Endothelial cell of umbilical vein (primary cell): ENCODE measurements at regions not wholly inside any gene's neighbourhood (a gene's known extent, or its start where the extent isn't known, plus 50 kb on each side); places are given as distances from the start of the nearest gene placed in this dataset.

Experiments used
- BruUV-seq: library from RNA; stranded (reverse); fragments of 400-500 nt; replicated peaks from 2 replicates; lab custom pipeline; 2021; lab: Mats Ljungman, UMichigan
- CTCF ChIA-PET: fragments of 300-600, 350-600 bp; sonication (Branson Sonifier 250); formaldehyde crosslinking; loops from one replicate; lab custom pipeline; 2021; ENCODE audit warnings: antibody characterized with exemption, inconsistent platforms; lab: Charles Lee
- POLR2A ChIA-PET: fragments of 300-600, 350-600 bp; sonication (Branson Sonifier 250); formaldehyde crosslinking; loops from one replicate; lab custom pipeline; 2021; ENCODE audit warnings: antibody characterized with exemption, inconsistent platforms; lab: Charles Lee
- DNase-seq: peaks from one replicate; pipeline ENCODE4 v3.0.0-alpha.2; 2011; ENCODE audit warnings: low read depth, low spot score
- FAIRE-seq: peaks from 2 replicates; lab custom pipeline; 2011; peaks lifted over from hg19 to GRCh38; lab: Jason Lieb, UNC
- H2AFZ ChIP-seq: 2 replicates; pipeline ENCODE4 v1.6.0; 2012; ENCODE audit warnings: low read depth, low read length, control low read depth, inconsistent platforms
- H3K27ac ChIP-seq: 2 replicates; pipeline ENCODE4 v1.5.1; 2011; ENCODE audit warnings: low read depth, mild to moderate bottlenecking, control low read depth, low read length, moderate library complexity; ENCODE audit not compliant: insufficient read depth
- H3K27me3 ChIP-seq, 2 experiments: 2 replicates each; pipeline versions ENCODE4 v1.6.0 to v1.6.1; 2011; ENCODE audit warnings: low read length in 2 of 2, mixed read lengths in 1 of 2; ENCODE audit not compliant: control insufficient read depth in 2 of 2, insufficient read depth in 2 of 2
- H3K36me3 ChIP-seq, 2 experiments: 2 replicates in 1 of 2; 3 replicates in 1 of 2; pipeline ENCODE4 v1.5.1; 2011; ENCODE audit warnings: low read length in 2 of 2, mild to moderate bottlenecking in 1 of 2, moderate library complexity in 1 of 2; ENCODE audit not compliant: control insufficient read depth in 2 of 2, insufficient read depth in 2 of 2; ENCODE audit errors: extremely low read depth in 1 of 2
- H3K4me1 ChIP-seq: 3 replicates; pipeline ENCODE4 v1.5.1; 2011; ENCODE audit warnings: mild to moderate bottlenecking, low read length; ENCODE audit not compliant: control insufficient read depth, insufficient read depth; ENCODE audit errors: extremely low read depth
- H3K4me2 ChIP-seq: 2 replicates; pipeline ENCODE4 v1.6.1; 2011; ENCODE audit warnings: low read length, control low read depth, mixed read lengths; ENCODE audit not compliant: insufficient read depth
- H3K4me3 ChIP-seq, 3 experiments: fragments of 200-600 bp in 1 of 3; sonication (generic), shearing (Covaris generic) in 1 of 3; replicated peaks in 1 of 3; 2 replicates each; pipeline ENCODE4 v1.5.1; 2011 to 2016; ENCODE audit warnings: control low read depth in 3 of 3, low read length in 3 of 3, mild to moderate bottlenecking in 2 of 3, inconsistent platforms in 1 of 3, low read depth in 1 of 3, moderate library complexity in 1 of 3; ENCODE audit not compliant: insufficient read depth in 1 of 3
- H3K79me2 ChIP-seq: 2 replicates; pipeline ENCODE4 v1.6.0; 2012; ENCODE audit warnings: low read length, inconsistent platforms; ENCODE audit not compliant: control insufficient read depth, insufficient read depth
- H3K9ac ChIP-seq: replicated peaks from 2 replicates; pipeline ENCODE3; 2011; ENCODE audit warnings: low read length, control low read depth; ENCODE audit not compliant: insufficient read depth; ENCODE audit errors: extremely low read depth
- H3K9me1 ChIP-seq: replicated peaks from 3 replicates; pipeline ENCODE4 v1.6.0; 2011; ENCODE audit warnings: mild to moderate bottlenecking, low read length; ENCODE audit not compliant: control insufficient read depth, insufficient read depth; ENCODE audit errors: extremely low read depth
- H3K9me3 ChIP-seq: replicated peaks from 2 replicates; pipeline ENCODE4 v1.5.1; 2012; ENCODE audit warnings: low read length, inconsistent platforms; ENCODE audit not compliant: control insufficient read depth, insufficient read depth
- H4K20me1 ChIP-seq: replicated peaks from 2 replicates; pipeline ENCODE3; 2011; ENCODE audit warnings: mild to moderate bottlenecking, low read length; ENCODE audit not compliant: control insufficient read depth, insufficient read depth; ENCODE audit errors: extremely low read depth
- CTCF ChIP-seq, 2 donors: IDR thresholded peaks; 1 replicate in 1 of 2; 2 replicates in 1 of 2; pipeline ENCODE4 v1.5.1; 2011; ENCODE audit warnings: low read length in 2 of 2, mild to moderate bottlenecking in 2 of 2, moderate library complexity in 2 of 2, control low read depth in 1 of 2, inconsistent platforms in 1 of 2, low read depth in 1 of 2; ENCODE audit not compliant: insufficient read depth in 1 of 2; ENCODE audit errors: extremely low read depth in 1 of 2
- EZH2 ChIP-seq: IDR thresholded peaks from 2 replicates; pipeline ENCODE4 v1.6.1; 2012; ENCODE audit warnings: borderline replicate concordance, low read depth, mild to moderate bottlenecking, moderate library complexity, low read length, inconsistent platforms; ENCODE audit not compliant: severe bottlenecking
- FOS ChIP-seq: IDR thresholded peaks from 2 replicates; pipeline ENCODE4 v1.6.1; 2011; ENCODE audit warnings: mild to moderate bottlenecking, low read length, moderate library complexity, borderline replicate concordance; ENCODE audit not compliant: insufficient read depth
- GATA2 ChIP-seq: IDR thresholded peaks from 2 replicates; pipeline ENCODE4 v1.7.0; 2011; ENCODE audit warnings: low read depth, mild to moderate bottlenecking, moderate library complexity, mixed read lengths, low read length; ENCODE audit not compliant: insufficient read length, insufficient read depth
- JUN ChIP-seq: IDR thresholded peaks from 2 replicates; pipeline ENCODE4 v1.6.1; 2011; ENCODE audit warnings: borderline replicate concordance, low read depth; ENCODE audit not compliant: insufficient read length, insufficient read depth
- MAX ChIP-seq: IDR thresholded peaks from 2 replicates; pipeline ENCODE4 v1.6.1; 2011; ENCODE audit not compliant: insufficient read depth, insufficient read length
- MYC ChIP-seq: IDR thresholded peaks from one replicate; pipeline ENCODE4 v1.6.1; 2011; ENCODE audit warnings: mild to moderate bottlenecking, low read depth, low read length
- POLR2A ChIP-seq: IDR thresholded peaks from 2 replicates; pipeline ENCODE4 v1.6.1; 2012; ENCODE audit warnings: low read depth, mild to moderate bottlenecking, control low read depth, low read length
- POLR2AphosphoS5 ChIP-seq: IDR thresholded peaks from 2 replicates; pipeline ENCODE4 v1.6.1; 2012; ENCODE audit warnings: low read depth, mild to moderate bottlenecking, control low read depth, low read length, moderate library complexity; ENCODE audit not compliant: insufficient read depth
- dilution Hi-C: fragments of 300-500 bp; cut with MboI; formaldehyde crosslinking; loops from one replicate; pipeline ENCODE4 v1.15.0; 2019; ENCODE audit warnings: low sequenced_read_pairs; ENCODE audit not compliant: extremely low pct_ligation_motif_present
- intact Hi-C: fragments of 100-400 bp; cut with micrococcal nuclease; formaldehyde crosslinking; loops from one replicate; pipeline ENCODE4 v1.10.0; 2022

GRCh38 chr6:168231393-168231957, 88.1 kb downstream of the DACT2 start:
- POLR2A ChIA-PET = no interaction called here
- TF ChIP-seq CTCF (IDR thresholded peaks at IDR 0.05; ENCODE audit: extremely low read depth in 1 of 2, insufficient read depth in 1 of 2, low read depth in 1 of 2, low read length in 2 of 2) (no peak), MAX (no peak), POLR2AphosphoS5 (no peak), POLR2A (no peak), MYC (no peak), JUN (no peak), EZH2 (no peak), GATA2 (no peak), FOS (no peak)
- CTCF ChIA-PET = no interaction called here
- H2AFZ ChIP-seq = no peak overlapping the region
- DNase-seq = no peak
- H3K9me3 ChIP-seq = no peaks in the 10 kb centered on the region
- no TSS peak for BruUV-seq
- H3K36me3 ChIP-seq = no peaks in the 10 kb centered on the region
- H3K9me1 ChIP-seq = no peaks in the 10 kb centered on the region
- no peak overlapping the region for H3K4me3 ChIP-seq
- no peaks in the 10 kb centered on the region for H3K27me3 ChIP-seq
- H3K27ac ChIP-seq = no peak overlapping the region
- no peak overlapping the region for H3K4me2 ChIP-seq
- no peak for FAIRE-seq
- no peak overlapping the region for H3K9ac ChIP-seq
- H4K20me1 ChIP-seq = no peaks in the 10 kb centered on the region
- intact Hi-C loops (no loop called here), dilution Hi-C loops (no loop called here)
- no peaks in the 10 kb centered on the region for H3K79me2 ChIP-seq
- H3K4me1 ChIP-seq = no peaks in the 10 kb centered on the region
